Esophagus muscularis mucosa (tissue), 4 donors: ENCODE measurements at regions not wholly inside any gene's neighbourhood (a gene's known extent, or its start where the extent isn't known, plus 50 kb on each side); places are given as distances from the start of the nearest gene placed in this dataset.

ENCODE experiments used
- DNase-seq: peaks from one replicate; pipeline ENCODE4 v3.0.0-alpha.2; 2017; ENCODE audit errors: extremely low spot score
- H3K27ac ChIP-seq, 4 donors: fragments of 200-600 bp; sonication (generic); replicated peaks in 1 of 4; 1 replicate in 3 of 4; 2 replicates in 1 of 4; pipeline ENCODE4 v1.5.1; 2016 to 2019; ENCODE audit warnings: mild to moderate bottlenecking in 1 of 4
- H3K27me3 ChIP-seq, 4 donors: fragments of 200-600 bp; sonication (generic); one replicate each; pipeline versions ENCODE4 v1.5.1 to v1.6.0; 2016 to 2019
- H3K36me3 ChIP-seq, 4 donors: fragments of 200-600 bp; sonication (generic); one replicate each; pipeline ENCODE4 v1.5.1; 2016 to 2019
- H3K4me1 ChIP-seq, 4 donors: fragments of 200-600 bp; sonication (generic); one replicate each; pipeline ENCODE4 v1.5.1; 2016 to 2019
- H3K4me3 ChIP-seq, 4 donors: fragments of 200-600 bp; sonication (generic); 1 replicate in 2 of 4; 2 replicates in 2 of 4; pipeline ENCODE4 v1.5.1; 2016 to 2019; ENCODE audit warnings: mild to moderate bottlenecking in 4 of 4, moderate library complexity in 1 of 4
- H3K9me3 ChIP-seq, 4 donors: fragments of 200-600 bp; sonication (generic); 1 replicate in 3 of 4; 2 replicates in 1 of 4; pipeline ENCODE4 v1.5.1; 2016 to 2019
- EP300 ChIP-seq: sonication (generic); formaldehyde crosslinking; IDR thresholded peaks from one replicate; pipeline ENCODE4 v1.6.1; 2017; ENCODE audit warnings: antibody characterized with exemption
- POLR2A ChIP-seq: fragments of 450-650 bp; IDR thresholded peaks from one replicate; pipeline ENCODE4 v1.6.1; 2017; ENCODE audit warnings: antibody characterized with exemption, moderate library complexity, mild to moderate bottlenecking, low read depth
- POLR2AphosphoS5 ChIP-seq, 2 donors: sonication (generic); formaldehyde crosslinking; IDR thresholded peaks; one replicate each; pipeline ENCODE4 v1.6.1; 2017; ENCODE audit warnings: antibody characterized with exemption in 2 of 2
- WGBS: methylation state at CpG from one replicate; pipeline ENCODE4 v1.1.5; 2018; 5-methylcytosine and 5-hydroxymethylcytosine counted together
- intact Hi-C: fragments of 100-400 bp; cut with DNase I; formaldehyde crosslinking; loops from one replicate; pipeline ENCODE4 v1.15.1; 2023
- TF ChIP-seq, protein P1 (sequence below), 3 experiments: fragments of 200-600 bp in 2 of 3; fragments of 450-650 bp in 1 of 3; sonication (generic) in 2 of 3; IDR thresholded peaks; one replicate each; pipeline ENCODE4 v1.5.1; 2017 to 2019; ENCODE audit warnings: antibody characterized with exemption in 3 of 3, mild to moderate bottlenecking in 2 of 3, moderate library complexity in 1 of 3

DNA sequence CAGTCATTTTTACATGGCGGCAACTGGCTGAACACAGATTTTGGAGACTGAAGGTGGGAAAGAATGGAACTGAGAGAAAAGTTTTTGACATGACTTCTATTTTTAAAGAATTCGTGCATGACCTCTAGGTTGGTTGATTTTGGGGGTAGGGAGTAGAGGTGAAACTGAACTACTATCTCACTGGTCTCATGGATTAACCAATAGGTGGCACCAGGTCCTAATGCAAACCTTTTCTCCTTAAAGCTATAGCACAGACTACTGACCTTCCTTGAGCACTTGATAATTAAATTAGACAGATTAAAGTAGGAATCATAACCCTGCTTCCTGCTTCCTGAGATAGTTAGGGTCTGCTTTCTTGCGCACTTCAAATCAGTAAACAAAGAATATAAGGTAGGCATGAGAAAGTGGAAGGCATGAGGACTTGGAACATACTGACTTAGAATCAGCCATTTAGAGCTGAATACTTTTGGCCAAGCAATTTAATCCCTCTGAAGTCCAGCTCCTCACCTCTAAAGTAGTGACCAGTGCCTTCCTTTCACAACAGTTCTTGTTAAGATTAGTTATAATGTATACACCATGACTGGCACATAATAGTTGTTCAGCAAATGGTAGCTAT, 206.0 kb downstream of the CENPF start:
- TF ChIP-seq POLR2A (no peak), POLR2AphosphoS5 (IDR thresholded peaks at IDR 0.05) (no peak), EP300 (no peak)
- TF ChIP-seq, protein P1, sequence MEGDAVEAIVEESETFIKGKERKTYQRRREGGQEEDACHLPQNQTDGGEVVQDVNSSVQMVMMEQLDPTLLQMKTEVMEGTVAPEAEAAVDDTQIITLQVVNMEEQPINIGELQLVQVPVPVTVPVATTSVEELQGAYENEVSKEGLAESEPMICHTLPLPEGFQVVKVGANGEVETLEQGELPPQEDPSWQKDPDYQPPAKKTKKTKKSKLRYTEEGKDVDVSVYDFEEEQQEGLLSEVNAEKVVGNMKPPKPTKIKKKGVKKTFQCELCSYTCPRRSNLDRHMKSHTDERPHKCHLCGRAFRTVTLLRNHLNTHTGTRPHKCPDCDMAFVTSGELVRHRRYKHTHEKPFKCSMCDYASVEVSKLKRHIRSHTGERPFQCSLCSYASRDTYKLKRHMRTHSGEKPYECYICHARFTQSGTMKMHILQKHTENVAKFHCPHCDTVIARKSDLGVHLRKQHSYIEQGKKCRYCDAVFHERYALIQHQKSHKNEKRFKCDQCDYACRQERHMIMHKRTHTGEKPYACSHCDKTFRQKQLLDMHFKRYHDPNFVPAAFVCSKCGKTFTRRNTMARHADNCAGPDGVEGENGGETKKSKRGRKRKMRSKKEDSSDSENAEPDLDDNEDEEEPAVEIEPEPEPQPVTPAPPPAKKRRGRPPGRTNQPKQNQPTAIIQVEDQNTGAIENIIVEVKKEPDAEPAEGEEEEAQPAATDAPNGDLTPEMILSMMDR (IDR thresholded peaks at IDR 0.05), result no peak
- Histone ChIP-seq H3K36me3 (no peaks in the 10 kb centered on the region), H3K9me3 (peaks cover 0 to 19% (median 3%) of the 10 kb centered on the region in 4 donors), H3K27me3 (no peaks in the 10 kb centered on the region), H3K27ac (no peak overlapping the region), H3K4me3 (no peak overlapping the region), H3K4me1 (no peaks in the 10 kb centered on the region)
- intact Hi-C loops, result no loop called here
- WGBS, result 62% methylated on average over 3 of the region's 3 CpGs
- no peak for DNase-seq

DNA sequence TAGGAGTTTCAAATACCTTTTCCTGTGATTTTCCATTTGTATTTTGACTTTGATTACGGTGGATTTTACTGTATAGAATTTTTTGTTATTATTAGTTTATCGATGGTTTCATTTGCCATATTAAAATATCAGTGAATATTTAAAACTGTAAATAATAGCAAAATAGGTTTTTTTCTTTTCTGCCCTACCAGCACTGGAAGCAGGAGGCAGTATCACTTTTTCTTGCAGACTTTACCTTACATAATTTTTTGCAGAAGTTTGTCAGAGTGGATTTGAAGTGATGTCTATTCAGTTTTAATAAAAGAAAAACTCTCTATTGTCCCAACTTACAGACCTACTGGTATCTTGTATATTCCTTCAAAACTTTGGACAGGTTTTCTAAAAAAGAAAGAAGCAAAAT, 213.6 kb downstream of the CENPF start:
- Histone ChIP-seq H3K36me3 (no peaks in the 10 kb centered on the region), H3K27ac (no peak overlapping the region), H3K9me3 (peaks cover 0 to 2% (median 0%) of the 10 kb centered on the region in 4 donors), H3K27me3 (no peaks in the 10 kb centered on the region), H3K4me1 (no peaks in the 10 kb centered on the region), H3K4me3 (no peak overlapping the region)
- no peak for DNase-seq
- TF ChIP-seq EP300 (no peak), POLR2AphosphoS5 (IDR thresholded peaks at IDR 0.05) (no peak)
- intact Hi-C loops, result no loop called here
- 68% methylated on average over 2 of the region's 2 CpGs for WGBS

DNA sequence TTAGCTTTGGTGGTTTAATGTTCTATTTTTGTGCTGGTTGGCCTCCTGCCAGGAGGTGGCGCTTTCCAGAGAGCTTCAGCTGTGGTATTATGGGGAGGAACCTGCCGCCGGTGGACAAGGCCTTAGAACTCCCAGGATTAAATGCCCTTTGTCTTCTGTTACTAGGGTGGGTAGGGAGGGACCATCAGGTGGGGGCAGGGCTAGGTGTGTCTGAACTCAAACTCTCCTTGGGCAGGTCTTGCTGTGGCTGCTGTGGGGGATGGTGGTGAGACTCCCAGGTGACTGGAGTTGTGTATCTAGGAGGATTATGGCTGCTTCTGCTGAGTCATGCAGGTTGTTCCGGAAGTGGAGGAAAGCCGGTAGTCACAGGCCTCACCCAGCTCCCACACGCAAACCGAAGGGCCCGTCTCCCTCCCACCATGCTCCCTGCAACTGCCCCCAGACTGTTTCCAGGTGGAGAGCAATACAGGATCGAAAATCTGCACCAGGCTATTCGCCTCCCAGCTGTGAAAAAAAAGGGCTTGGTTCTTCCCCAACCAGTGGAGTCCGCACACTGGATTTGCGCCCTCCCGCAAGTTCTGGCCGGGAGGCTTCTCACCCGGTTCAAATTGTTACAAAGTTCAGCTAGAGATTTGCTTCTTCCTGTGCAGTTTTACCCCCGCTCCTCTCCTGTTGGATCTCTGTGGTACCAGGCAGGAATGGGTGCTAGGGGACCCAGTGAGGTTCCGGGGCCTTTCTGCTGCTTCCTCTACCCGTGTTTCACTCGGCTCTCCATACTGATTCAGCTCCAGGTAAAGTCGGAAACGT, 220.5 kb downstream of the CENPF start:
- Histone ChIP-seq H3K27ac (no peak overlapping the region), H3K4me3 (no peak overlapping the region), H3K4me1 (no peaks in the 10 kb centered on the region), H3K9me3 (peaks cover 0 to 21% (median 7%) of the 10 kb centered on the region in 4 donors), H3K27me3 (no peaks in the 10 kb centered on the region), H3K36me3 (no peaks in the 10 kb centered on the region)
- no peak for DNase-seq
- WGBS, result 88% methylated on average over 21 of the region's 21 CpGs
- TF ChIP-seq, protein P1 (IDR thresholded peaks at IDR 0.05), result no peak
- TF ChIP-seq POLR2AphosphoS5 (IDR thresholded peaks at IDR 0.05) (no peak), EP300 (no peak)
- intact Hi-C loops, result no loop called here

DNA sequence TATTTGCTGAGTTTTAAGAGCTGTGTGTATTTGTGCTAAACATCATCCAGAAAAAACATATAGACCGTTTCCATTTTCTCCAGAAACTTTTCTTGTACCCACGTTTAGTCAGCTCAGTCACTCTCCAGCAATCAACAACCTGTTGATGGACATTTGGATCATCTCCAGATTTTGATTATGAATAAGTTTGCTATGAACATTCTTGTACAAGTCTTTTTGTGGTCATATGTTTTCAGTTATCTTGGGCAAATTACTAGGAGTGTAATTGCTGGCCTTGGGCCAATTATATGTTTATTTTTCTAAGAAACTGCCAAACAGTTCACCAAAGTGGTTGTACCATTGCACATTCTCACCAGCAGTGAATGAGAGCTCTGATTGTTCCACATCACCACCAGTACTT, 221.8 kb downstream of the CENPF start:
- no peaks in the 10 kb centered on the region for H3K36me3 ChIP-seq
- no peak for DNase-seq
- H3K27ac ChIP-seq, result no peak overlapping the region
- TF ChIP-seq, protein P1 (IDR thresholded peaks at IDR 0.05), result no peak
- TF ChIP-seq POLR2A, result no peak
- no peak for TF ChIP-seq POLR2AphosphoS5 (IDR thresholded peaks at IDR 0.05)
- TF ChIP-seq EP300, result no peak
- H3K9me3 ChIP-seq, result peaks cover 0 to 23% (median 8%) of the 10 kb centered on the region in 4 donors
- intact Hi-C loops, result no loop called here
- WGBS, result 61% methylated on average over 2 of the region's 2 CpGs
- H3K4me3 ChIP-seq, result no peak overlapping the region
- H3K4me1 ChIP-seq, result no peaks in the 10 kb centered on the region
- no peaks in the 10 kb centered on the region for H3K27me3 ChIP-seq

DNA sequence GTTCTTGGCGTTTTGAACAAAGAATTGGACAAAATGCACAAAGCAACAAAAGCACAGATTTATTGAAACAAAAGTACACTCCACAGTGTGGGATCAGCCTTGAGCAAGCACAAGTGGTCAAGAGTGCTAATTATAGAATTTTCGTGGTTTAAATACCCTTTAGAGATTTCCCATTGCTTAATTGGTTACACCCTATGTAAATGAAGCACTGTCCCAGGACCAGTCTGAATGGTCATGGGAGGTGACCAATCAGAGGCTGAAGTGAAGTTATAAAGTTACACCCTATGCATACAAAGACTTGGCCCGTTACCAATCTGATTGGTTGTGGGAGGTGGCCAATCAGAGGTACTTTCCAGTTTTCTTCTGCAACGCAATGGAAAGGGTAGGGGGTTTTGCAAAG, 223.6 kb downstream of the CENPF start:
- Histone ChIP-seq H3K4me1 (no peaks in the 10 kb centered on the region), H3K36me3 (no peaks in the 10 kb centered on the region), H3K27me3 (no peaks in the 10 kb centered on the region), H3K9me3 (peaks cover 0 to 23% (median 8%) of the 10 kb centered on the region in 4 donors), H3K4me3 (no peak overlapping the region), H3K27ac (no peak overlapping the region)
- 86% methylated on average over 4 of the region's 4 CpGs for WGBS
- intact Hi-C loops, result no loop called here
- DNase-seq, result no peak
- TF ChIP-seq EP300, result no peak
- no peak for TF ChIP-seq POLR2AphosphoS5 (IDR thresholded peaks at IDR 0.05)
- TF ChIP-seq, protein P1 (IDR thresholded peaks at IDR 0.05), result no peak
- no peak for TF ChIP-seq POLR2A
